SK-N-MC (cell line): ENCODE measurements at regions not wholly inside any gene's neighbourhood (a gene's known extent, or its start where the extent isn't known, plus 50 kb on each side); places are given as distances from the start of the nearest gene placed in this dataset.

Experiments used
- DNase-seq: peaks from one replicate; pipeline ENCODE4 v3.0.0-alpha.2; 2011; ENCODE audit warnings: low read depth, low spot score
- H3K27ac ChIP-seq: fragments of 200-600 bp; sonication (generic); 2 replicates; pipeline ENCODE4 v1.5.1; 2016; ENCODE audit warnings: mixed run types
- H3K36me3 ChIP-seq: fragments of 200-600 bp; sonication (generic); 2 replicates; pipeline ENCODE4 v1.6.1; 2017; ENCODE audit warnings: antibody characterized with exemption, low read length, mixed read lengths; ENCODE audit not compliant: insufficient read depth
- H3K4me3 ChIP-seq: fragments of 200-600 bp; sonication (generic); 2 replicates; pipeline ENCODE4 v1.5.1; 2016
- H3K9ac ChIP-seq: fragments of 200-600 bp; sonication (generic); 2 replicates; pipeline ENCODE4 v1.8.0; 2017; ENCODE audit warnings: mixed run types, mixed read lengths; ENCODE audit not compliant: insufficient read length
- H3K9me3 ChIP-seq: fragments of 200-600 bp; sonication (generic); 2 replicates; pipeline ENCODE4 v1.6.1; 2017; ENCODE audit warnings: low read depth, mild to moderate bottlenecking, antibody characterized with exemption, low read length, moderate library complexity, mixed read lengths
- EZH2 ChIP-seq: fragments of 200-600 bp; sonication (generic); IDR thresholded peaks from one replicate; pipeline ENCODE4 v1.6.1; 2017; ENCODE audit warnings: antibody characterized with exemption
- FOXP2 ChIP-seq: optimal IDR thresholded peaks from 2 replicates; pipeline ENCODE3; 2011; ENCODE audit warnings: mild to moderate bottlenecking, moderate library complexity; ENCODE audit not compliant: insufficient read depth; ENCODE audit errors: extremely low read length, control extremely low read depth
- POLR2AphosphoS5 ChIP-seq: IDR thresholded peaks from 2 replicates; pipeline ENCODE4 v1.6.1; 2012; ENCODE audit warnings: mild to moderate bottlenecking, low read depth, low read length, borderline replicate concordance

DNA sequence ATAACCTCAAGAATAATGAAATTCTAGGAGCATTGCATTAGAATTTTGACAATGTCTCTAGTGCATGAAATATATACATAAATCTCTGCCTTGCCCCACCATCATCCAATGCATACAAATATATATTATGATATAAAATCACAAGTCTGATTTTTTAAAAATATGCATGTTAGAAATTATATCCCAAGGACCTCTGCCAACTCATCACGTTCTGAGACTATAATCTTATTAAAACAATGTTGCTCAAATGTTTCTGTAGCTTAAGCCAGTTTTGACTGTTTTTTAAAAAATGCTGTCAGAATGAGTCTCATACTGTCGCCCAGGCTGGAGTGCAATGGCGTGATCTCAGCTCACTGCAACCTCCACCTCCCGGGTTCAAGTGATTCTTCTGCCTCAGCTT is 287.0 kb upstream of the SOX4 start:
- TF ChIP-seq EZH2 (no peak), FOXP2 (no peak), POLR2AphosphoS5 (no peak)
- no peaks in the 10 kb centered on the region for H3K36me3 ChIP-seq
- H3K4me3 ChIP-seq: no peak overlapping the region
- no peak overlapping the region for H3K9ac ChIP-seq
- no peak for DNase-seq
- H3K9me3 ChIP-seq: no peaks in the 10 kb centered on the region
- peak overlapping the region; percentile 54; the same call in 1 of the 2 replicates for H3K27ac ChIP-seq

DNA sequence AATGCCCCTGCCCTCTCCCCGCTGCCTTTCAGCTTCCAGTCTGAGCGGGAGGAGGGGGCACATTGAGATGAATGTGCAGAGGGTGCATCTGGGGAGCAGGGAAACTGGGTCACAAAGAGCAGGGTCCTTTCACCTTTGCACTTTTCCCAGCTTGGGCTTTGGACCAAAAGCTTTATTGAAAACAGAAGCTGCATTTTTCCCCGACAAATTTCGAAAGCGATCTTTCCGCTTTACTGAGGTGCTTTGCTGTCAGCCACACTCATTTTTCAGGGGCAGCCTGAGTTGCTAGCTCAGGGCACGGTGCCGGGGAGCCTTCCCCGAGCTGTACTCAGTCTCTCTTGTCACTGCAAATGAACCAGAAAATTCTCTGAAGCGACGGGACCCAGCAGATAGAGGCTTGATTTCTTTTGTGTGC is 283.7 kb upstream of the SOX4 start:
- DNase-seq: no peak
- TF ChIP-seq FOXP2: no peak
- TF ChIP-seq EZH2: no peak
- TF ChIP-seq POLR2AphosphoS5: no peak
- Histone ChIP-seq H3K27ac (no peak overlapping the region), H3K36me3 (no peaks in the 10 kb centered on the region), H3K9ac (no peak overlapping the region), H3K9me3 (no peaks in the 10 kb centered on the region), H3K4me3 (no peak overlapping the region)

DNA sequence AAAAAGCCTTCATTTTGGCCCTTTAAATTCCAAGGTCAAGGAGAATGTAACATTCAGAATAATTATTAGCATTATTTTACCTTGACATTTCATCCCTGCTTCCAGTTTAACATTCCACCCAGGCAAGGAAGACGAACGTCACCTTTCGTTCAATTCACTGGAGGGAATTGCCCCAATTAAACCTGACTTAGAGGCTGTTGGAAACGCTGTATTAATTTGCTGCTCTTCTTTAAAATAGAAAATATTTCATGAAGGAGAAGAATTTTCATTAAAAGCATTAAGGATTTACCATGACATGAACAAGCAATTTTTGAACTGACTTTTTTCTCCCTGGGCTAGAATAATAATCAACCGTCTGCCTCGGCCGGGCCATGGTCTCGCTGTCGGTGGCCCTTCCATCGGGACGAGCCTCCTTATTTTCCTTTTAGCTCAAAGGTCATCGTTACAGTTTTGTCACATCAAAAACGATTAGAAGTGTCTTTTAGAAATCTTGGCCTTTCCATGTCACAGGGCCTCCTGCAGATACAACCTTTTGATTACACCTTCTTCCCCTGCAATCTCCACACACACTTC is 282.9 kb upstream of the SOX4 start:
- Histone ChIP-seq H3K4me3 (no peak overlapping the region), H3K36me3 (no peaks in the 10 kb centered on the region), H3K9ac (no peak overlapping the region), H3K27ac (no peak overlapping the region), H3K9me3 (no peaks in the 10 kb centered on the region)
- no peak for DNase-seq
- no peak for TF ChIP-seq POLR2AphosphoS5
- no peak for TF ChIP-seq EZH2
- TF ChIP-seq FOXP2: no peak

DNA sequence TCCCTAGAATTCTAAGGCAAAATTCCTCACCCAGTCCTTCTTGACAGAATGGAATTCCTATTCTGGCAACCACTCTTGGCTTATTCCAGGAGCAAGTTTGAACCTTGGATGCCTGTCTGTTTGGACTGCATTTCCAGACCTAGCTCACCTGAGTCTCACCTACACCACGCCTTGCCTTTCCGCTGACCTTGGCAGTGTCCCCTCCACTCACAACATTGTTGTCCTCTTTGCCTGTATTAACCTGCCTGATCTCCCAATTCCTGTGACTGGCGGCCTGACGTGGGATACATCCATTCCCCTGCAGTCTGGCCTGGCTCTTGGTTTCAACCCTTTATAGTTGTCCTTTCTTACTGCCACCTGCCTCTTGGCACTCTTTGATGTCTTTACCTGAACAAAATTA is 281.4 kb upstream of the SOX4 start:
- Histone ChIP-seq H3K9ac (no peak overlapping the region), H3K27ac (no peak overlapping the region), H3K4me3 (no peak overlapping the region), H3K9me3 (no peaks in the 10 kb centered on the region), H3K36me3 (no peaks in the 10 kb centered on the region)
- no peak for TF ChIP-seq FOXP2
- TF ChIP-seq EZH2: no peak
- no peak for TF ChIP-seq POLR2AphosphoS5
- DNase-seq: no peak

DNA sequence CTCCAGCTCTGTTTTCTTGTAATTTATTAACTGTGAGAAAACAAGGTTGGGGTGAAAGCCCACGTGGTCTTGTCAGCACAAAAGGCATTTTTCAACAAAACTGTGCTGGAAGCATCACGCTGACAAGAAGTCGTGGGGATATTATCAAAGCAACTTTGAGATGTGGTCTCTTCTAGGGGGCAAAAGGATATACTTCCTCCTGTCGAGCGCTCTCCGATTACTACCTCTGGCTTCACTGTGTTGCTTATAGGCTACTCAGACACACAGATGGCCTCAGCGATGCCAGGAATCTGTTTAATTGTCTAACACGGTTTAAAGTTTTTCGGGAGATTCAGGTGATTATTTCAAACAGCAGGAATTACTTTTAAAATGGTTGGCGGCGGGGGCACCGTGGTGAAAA is 275.9 kb upstream of the SOX4 start:
- TF ChIP-seq EZH2 (no peak), POLR2AphosphoS5 (no peak), FOXP2 (no peak)

DNA sequence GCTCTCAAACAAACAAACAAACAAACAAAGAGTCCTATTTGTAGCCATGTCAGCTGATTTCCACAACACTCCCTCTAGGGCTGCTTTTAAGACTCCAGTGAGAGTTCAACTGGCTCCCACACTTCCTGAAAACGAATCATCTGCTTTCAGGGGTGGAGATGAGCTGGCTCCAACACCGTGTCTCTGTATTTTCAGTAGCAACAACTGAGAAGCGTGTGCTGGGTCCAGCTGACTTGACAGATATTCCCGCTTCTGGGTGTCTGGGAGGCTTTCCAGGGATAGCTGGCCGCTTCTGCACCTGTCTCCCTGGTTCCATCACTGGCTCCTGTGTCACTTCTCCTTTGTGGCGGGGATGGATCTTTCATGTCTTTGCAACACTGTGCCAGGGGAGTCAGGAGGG is 272.5 kb upstream of the SOX4 start:
- no peak overlapping the region for H3K27ac ChIP-seq
- no peak for DNase-seq
- TF ChIP-seq FOXP2: no peak
- TF ChIP-seq EZH2: no peak
- no peak for TF ChIP-seq POLR2AphosphoS5

More for the DNA sequence above, 275.9 kb upstream of the SOX4 start:
- Histone ChIP-seq H3K9ac (no peak overlapping the region), H3K4me3 (no peak overlapping the region), H3K36me3 (no peaks in the 10 kb centered on the region), H3K9me3 (no peaks in the 10 kb centered on the region), H3K27ac (no peak overlapping the region)
- no peak for DNase-seq

DNA sequence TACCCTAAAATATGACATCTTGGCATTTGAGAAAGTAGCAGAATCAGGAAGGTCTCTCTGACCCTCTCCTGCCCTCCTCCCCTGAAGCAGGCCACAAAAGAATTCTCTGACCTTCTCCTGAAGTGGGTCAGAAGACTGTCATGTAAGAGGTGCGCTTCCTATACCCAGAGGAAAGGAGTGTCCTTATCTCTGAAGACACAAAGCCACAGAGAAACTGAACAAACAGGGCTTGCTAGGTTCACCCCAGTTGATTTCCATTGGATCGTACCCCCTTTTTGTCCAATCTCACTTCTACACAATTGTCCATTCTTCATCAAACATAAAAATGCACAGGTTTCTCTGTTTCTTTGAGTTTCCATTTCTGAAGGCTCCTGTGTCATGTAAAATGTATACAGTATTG is 272.0 kb upstream of the SOX4 start:
- Histone ChIP-seq H3K4me3 (no peak overlapping the region), H3K36me3 (no peaks in the 10 kb centered on the region), H3K27ac (no peak overlapping the region), H3K9me3 (no peaks in the 10 kb centered on the region), H3K9ac (no peak overlapping the region)
- no peak for TF ChIP-seq FOXP2
- no peak for TF ChIP-seq POLR2AphosphoS5
- TF ChIP-seq EZH2: no peak
- no peak for DNase-seq

More for the DNA sequence above, 272.5 kb upstream of the SOX4 start:
- Histone ChIP-seq H3K9me3 (no peaks in the 10 kb centered on the region), H3K9ac (no peak overlapping the region), H3K4me3 (no peak overlapping the region), H3K36me3 (no peaks in the 10 kb centered on the region)

DNA sequence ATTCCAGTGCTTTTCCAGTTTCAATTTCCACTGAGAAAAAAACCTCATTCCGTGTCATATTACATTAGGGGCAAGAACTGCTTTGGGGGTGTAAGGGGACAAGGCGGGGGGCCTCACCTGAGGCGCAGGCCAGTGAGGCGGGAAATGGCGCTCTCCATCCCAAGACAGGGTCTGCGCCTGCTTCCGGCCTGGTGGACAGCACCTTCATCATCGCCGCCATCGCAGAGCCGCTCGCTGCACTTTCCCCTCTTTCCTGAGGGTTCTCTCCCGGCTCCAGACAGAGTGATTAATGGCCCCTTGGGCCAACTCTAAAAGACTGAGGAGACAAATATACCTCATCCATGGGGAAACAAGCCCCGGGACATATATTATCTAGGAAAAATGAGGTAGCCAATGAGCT is 270.0 kb upstream of the SOX4 start:
- DNase-seq: no peak
- H3K4me3 ChIP-seq: no peak overlapping the region
- TF ChIP-seq POLR2AphosphoS5: no peak
- TF ChIP-seq EZH2: no peak
- no peak for TF ChIP-seq FOXP2
- no peak overlapping the region for H3K27ac ChIP-seq
- H3K9ac ChIP-seq: no peak overlapping the region
- no peaks in the 10 kb centered on the region for H3K36me3 ChIP-seq
- H3K9me3 ChIP-seq: no peaks in the 10 kb centered on the region

DNA sequence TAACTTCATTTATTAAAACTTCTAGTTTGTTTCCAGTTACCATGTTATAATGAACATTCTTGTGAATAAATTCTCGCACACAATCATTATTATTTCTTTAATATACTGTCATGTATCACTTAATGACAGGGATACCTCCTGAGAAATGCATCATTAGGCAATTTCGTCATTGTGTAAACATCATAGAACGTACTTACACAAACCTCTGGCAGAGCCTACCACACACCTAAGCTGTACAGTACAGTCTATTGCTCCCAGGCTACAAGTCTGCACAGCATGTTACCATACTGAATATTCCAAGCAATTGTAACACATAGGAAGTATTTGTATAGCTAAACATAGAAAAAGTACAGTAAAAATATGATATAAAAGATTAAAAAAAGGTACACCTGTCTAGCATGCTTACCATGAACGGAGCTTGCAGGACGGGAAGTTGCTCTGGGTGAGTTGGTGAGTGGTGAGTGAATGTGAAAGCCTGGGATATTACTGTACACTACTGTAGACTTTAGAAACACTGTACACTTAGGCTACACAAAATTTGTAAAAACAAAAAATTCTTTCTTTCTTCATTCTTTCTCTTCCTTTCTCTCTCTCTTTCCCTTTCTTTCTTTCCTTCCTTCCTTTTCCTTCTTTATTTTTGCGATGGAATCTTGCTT is 268.2 kb upstream of the SOX4 start:
- Histone ChIP-seq H3K9ac (no peak overlapping the region), H3K9me3 (no peaks in the 10 kb centered on the region), H3K36me3 (no peaks in the 10 kb centered on the region), H3K4me3 (no peak overlapping the region), H3K27ac (no peak overlapping the region)
- no peak for TF ChIP-seq EZH2
- no peak for TF ChIP-seq POLR2AphosphoS5
- DNase-seq: no peak
